GM23338 (cell line): ENCODE measurements at regions not wholly inside any gene's neighbourhood (a gene's known extent, or its start where the extent isn't known, plus 50 kb on each side); places are given as distances from the start of the nearest gene placed in this dataset.

Source experiments
- CTCF ChIP-seq, 2 experiments: fragments of 200-600 bp in 1 of 2; sonication (generic) in 1 of 2; conservative IDR thresholded peaks; 2 replicates each; pipeline versions ENCODE4 v1.5.1 to v1.6.1; 2016 to 2017; ENCODE audit warnings: antibody characterized with exemption in 2 of 2, low read depth in 2 of 2, mild to moderate bottlenecking in 2 of 2, moderate library complexity in 1 of 2
- JUNB ChIP-seq: IDR thresholded peaks from one replicate; pipeline ENCODE4 v1.6.1; 2016; ENCODE audit warnings: antibody characterized with exemption; ENCODE audit not compliant: unreplicated experiment
- REST ChIP-seq: IDR thresholded peaks from one replicate; pipeline ENCODE4 v1.6.1; 2018; ENCODE audit warnings: antibody characterized with exemption; ENCODE audit not compliant: unreplicated experiment

GRCh38 chr3:197613199-197613598 is 57.4 kb upstream of the BDH1 start:
- TF ChIP-seq JUNB (no peak), CTCF (conservative IDR thresholded peaks at IDR 0.05; ENCODE audit: low read depth in 2 of 2) (no peak), REST (no peak)
